ENCODE measurements at regions not wholly inside any gene's neighbourhood (a gene's known extent, or its start where the extent isn't known, plus 50 kb on each side); places are given as distances from the start of the nearest gene placed in this dataset.
"Not testable (repeated sequence)": the region's sequence is repeated elsewhere in the genome, so short reads cannot be mapped to it uniquely, and the experiment has no call there.

GRCh38 chr7:16263377-16263776 lies 158.0 kb downstream of the CRPPA start:
- not testable (repeated sequence) for TF ChIP-seq FOXA1 (IDR thresholded peaks at IDR 0.05); FOXM1 (IDR thresholded peaks at IDR 0.05; ENCODE audit: borderline replicate concordance); ELF4 (IDR thresholded peaks at IDR 0.05); TARDBP (IDR thresholded peaks at IDR 0.05)
